Neural progenitor cell (in vitro differentiated cells): ENCODE measurements at regions not wholly inside any gene's neighbourhood (a gene's known extent, or its start where the extent isn't known, plus 50 kb on each side); places are given as distances from the start of the nearest gene placed in this dataset.

ENCODE experiments used
- DNase-seq: peaks from one replicate; pipeline ENCODE4 v3.0.0-alpha.2; 2016; ENCODE audit warnings: low spot score
- H2AFZ ChIP-seq: fragments of 200-600 bp; sonication (generic); replicated peaks from 2 replicates; pipeline ENCODE4 v1.6.1; 2016; ENCODE audit warnings: antibody characterized with exemption
- H3F3A ChIP-seq: fragments of 200-600 bp; sonication (generic); 2 replicates; pipeline ENCODE4 v1.6.1; 2016; ENCODE audit warnings: antibody characterized with exemption, low read depth
- H3K27ac ChIP-seq: fragments of 200-600 bp; sonication (generic); 2 replicates; pipeline ENCODE4 v1.5.1; 2016; ENCODE audit warnings: mild to moderate bottlenecking
- H3K27me3 ChIP-seq: fragments of 200-600 bp; sonication (generic); 2 replicates; pipeline ENCODE4 v1.6.1; 2016; ENCODE audit warnings: mild to moderate bottlenecking, moderate library complexity
- H3K36me3 ChIP-seq: fragments of 200-600 bp; sonication (generic); 2 replicates; pipeline ENCODE4 v1.5.1; 2016
- H3K4me1 ChIP-seq: fragments of 200-600 bp; sonication (generic); 2 replicates; pipeline ENCODE4 v1.6.1; 2016; ENCODE audit warnings: mixed run types
- H3K4me2 ChIP-seq: fragments of 200-600 bp; sonication (generic); 2 replicates; pipeline ENCODE4 v1.6.1; 2016
- H3K4me3 ChIP-seq: fragments of 200-600 bp; sonication (generic); 2 replicates; pipeline ENCODE4 v1.5.1; 2016
- H3K79me2 ChIP-seq: fragments of 200-600 bp; sonication (generic); 2 replicates; pipeline ENCODE4 v1.6.1; 2016; ENCODE audit warnings: low read depth
- H3K9ac ChIP-seq: fragments of 200-600 bp; sonication (generic); 2 replicates; pipeline ENCODE4 v1.6.1; 2016
- H3K9me3 ChIP-seq: fragments of 200-600 bp; sonication (generic); 2 replicates; pipeline ENCODE4 v1.5.1; 2016; ENCODE audit warnings: low read depth
- H4K20me1 ChIP-seq: fragments of 200-600 bp; sonication (generic); 2 replicates; pipeline ENCODE4 v1.6.1; 2016; ENCODE audit warnings: low read depth
- H3K27ac Mint-ChIP-seq: 3 replicates; pipeline ENCODE4 v1.8.0; 2021; ENCODE audit warnings: mixed read lengths
- H3K27me3 Mint-ChIP-seq: 2 replicates; pipeline ENCODE4 v1.8.0; 2022; ENCODE audit warnings: low read depth, mild to moderate bottlenecking, inconsistent platforms, moderate library complexity, mixed read lengths; ENCODE audit not compliant: insufficient read depth
- H3K36me3 Mint-ChIP-seq: 3 replicates; pipeline ENCODE4 v1.8.0; 2021; ENCODE audit warnings: mixed read lengths
- H3K4me1 Mint-ChIP-seq: 3 replicates; pipeline ENCODE4 v1.8.0; 2021; ENCODE audit warnings: mixed read lengths
- H3K4me3 Mint-ChIP-seq: 3 replicates; pipeline ENCODE4 v1.8.0; 2021; ENCODE audit warnings: mild to moderate bottlenecking, moderate library complexity, mixed read lengths
- H3K9me3 Mint-ChIP-seq: 3 replicates; pipeline ENCODE4 v1.8.0; 2020; ENCODE audit warnings: mixed read lengths
- EZH2 ChIP-seq: fragments of 200-600 bp; sonication (generic); IDR thresholded peaks from 2 replicates; pipeline ENCODE4 v1.6.1; 2017; ENCODE audit warnings: antibody characterized with exemption, mild to moderate bottlenecking, moderate library complexity
- EZH2phosphoT487 ChIP-seq: fragments of 200-600 bp; sonication (generic); IDR thresholded peaks from 2 replicates; pipeline ENCODE4 v1.6.1; 2017; ENCODE audit warnings: antibody characterized with exemption
- TF ChIP-seq, protein P1 (sequence below): fragments of 200-600 bp; sonication (generic); IDR thresholded peaks from 2 replicates; pipeline ENCODE4 v1.5.1; 2017; ENCODE audit warnings: antibody characterized with exemption, mild to moderate bottlenecking

GRCh38 chr5:3201941-3202340, 393.7 kb upstream of the IRX1 start:
- no peak overlapping the region for H3K4me3 ChIP-seq
- H3K9ac ChIP-seq: no peak overlapping the region
- H3K36me3 ChIP-seq: no peaks in the 10 kb centered on the region
- no peaks in the 10 kb centered on the region for H3K79me2 ChIP-seq
- Mint-ChIP-seq H3K9me3 (peaks cover 12% of the 10 kb centered on the region), H3K27me3 (peaks cover 28% of the 10 kb centered on the region), H3K4me1 (peaks cover 30% of the 10 kb centered on the region), H3K4me3 (no peak overlapping the region), H3K36me3 (peaks cover 6% of the 10 kb centered on the region), H3K27ac (no peak overlapping the region)
- peaks cover 36% of the 10 kb centered on the region for H3K27me3 ChIP-seq
- peaks cover 9% of the 10 kb centered on the region for H3F3A ChIP-seq
- no peak for DNase-seq
- TF ChIP-seq EZH2: no peak
- TF ChIP-seq, protein P1, sequence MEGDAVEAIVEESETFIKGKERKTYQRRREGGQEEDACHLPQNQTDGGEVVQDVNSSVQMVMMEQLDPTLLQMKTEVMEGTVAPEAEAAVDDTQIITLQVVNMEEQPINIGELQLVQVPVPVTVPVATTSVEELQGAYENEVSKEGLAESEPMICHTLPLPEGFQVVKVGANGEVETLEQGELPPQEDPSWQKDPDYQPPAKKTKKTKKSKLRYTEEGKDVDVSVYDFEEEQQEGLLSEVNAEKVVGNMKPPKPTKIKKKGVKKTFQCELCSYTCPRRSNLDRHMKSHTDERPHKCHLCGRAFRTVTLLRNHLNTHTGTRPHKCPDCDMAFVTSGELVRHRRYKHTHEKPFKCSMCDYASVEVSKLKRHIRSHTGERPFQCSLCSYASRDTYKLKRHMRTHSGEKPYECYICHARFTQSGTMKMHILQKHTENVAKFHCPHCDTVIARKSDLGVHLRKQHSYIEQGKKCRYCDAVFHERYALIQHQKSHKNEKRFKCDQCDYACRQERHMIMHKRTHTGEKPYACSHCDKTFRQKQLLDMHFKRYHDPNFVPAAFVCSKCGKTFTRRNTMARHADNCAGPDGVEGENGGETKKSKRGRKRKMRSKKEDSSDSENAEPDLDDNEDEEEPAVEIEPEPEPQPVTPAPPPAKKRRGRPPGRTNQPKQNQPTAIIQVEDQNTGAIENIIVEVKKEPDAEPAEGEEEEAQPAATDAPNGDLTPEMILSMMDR: no peak
- TF ChIP-seq EZH2phosphoT487: no peak
- no peak overlapping the region for H2AFZ ChIP-seq
- no peak overlapping the region for H3K4me2 ChIP-seq
- H3K27ac ChIP-seq: no peak overlapping the region
- H3K9me3 ChIP-seq: no peaks in the 10 kb centered on the region
- H3K4me1 ChIP-seq: peaks cover 13% of the 10 kb centered on the region
- H4K20me1 ChIP-seq: peaks cover 6% of the 10 kb centered on the region

- Histone ChIP-seq H3K36me3 (no peaks in the 10 kb centered on the region), H3K4me2 (no peak overlapping the region), H3K9me3 (no peaks in the 10 kb centered on the region), H3K4me1 (peaks cover 21% of the 10 kb centered on the region), H3K79me2 (no peaks in the 10 kb centered on the region), H3K27me3 (peaks cover 43% of the 10 kb centered on the region), H4K20me1 (peaks cover 8% of the 10 kb centered on the region), H3K27ac (no peak overlapping the region), H3F3A (peaks cover 13% of the 10 kb centered on the region), H2AFZ (no peak overlapping the region), H3K4me3 (no peak overlapping the region), H3K9ac (no peak overlapping the region)
- Mint-ChIP-seq H3K4me1 (peaks cover 39% of the 10 kb centered on the region), H3K27me3 (peaks cover 26% of the 10 kb centered on the region), H3K36me3 (peaks cover 6% of the 10 kb centered on the region), H3K27ac (peak overlapping the region; percentile 17), H3K4me3 (no peak overlapping the region), H3K9me3 (peaks cover 12% of the 10 kb centered on the region)
- no peak for DNase-seq
- TF ChIP-seq, protein P1: no peak
- TF ChIP-seq EZH2phosphoT487: no peak
- no peak for TF ChIP-seq EZH2
These were observed 394.5 kb upstream of the IRX1 start for GRCh38 chr5:3201121-3201520.

DNA sequence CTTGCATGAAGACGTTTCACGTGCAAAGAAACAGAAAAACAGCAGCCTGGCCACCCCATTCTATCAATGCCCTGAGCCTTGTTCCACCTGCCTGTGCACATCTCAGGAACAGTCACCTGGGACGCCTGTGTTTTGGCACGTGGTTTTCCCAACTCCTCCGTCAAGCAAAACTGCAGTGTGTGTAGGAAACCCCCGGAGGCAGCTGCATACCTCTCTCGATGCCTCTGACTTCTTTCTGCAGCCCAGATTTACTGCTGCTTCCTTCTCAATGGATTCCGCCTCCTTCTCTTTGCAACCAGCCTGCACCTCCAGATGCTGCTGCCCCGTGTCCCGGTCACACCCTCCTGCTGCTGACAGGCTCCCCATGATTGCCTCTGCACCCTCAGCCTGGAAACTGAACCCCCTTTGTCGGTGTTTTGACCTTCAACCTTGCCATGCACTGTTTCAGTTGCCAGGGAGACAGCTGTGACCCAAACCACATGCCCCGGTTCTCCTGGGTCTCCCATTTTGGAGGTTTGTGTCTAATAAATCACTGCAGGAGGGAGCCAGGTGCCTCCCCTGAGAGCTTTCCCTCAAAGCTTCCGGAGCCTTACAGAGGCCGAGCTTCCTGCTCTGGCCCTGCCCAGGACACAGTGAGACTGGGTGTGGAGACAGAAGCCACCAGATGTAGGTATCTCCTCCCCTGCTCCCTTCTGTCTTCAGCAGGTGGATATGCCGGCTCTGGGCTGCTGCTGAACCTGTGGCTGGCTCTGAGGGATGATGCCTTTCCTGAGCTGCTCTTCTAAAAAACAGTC, 395.5 kb upstream of the IRX1 start:
- H3K36me3 ChIP-seq: no peaks in the 10 kb centered on the region
- Mint-ChIP-seq H3K4me3 (peak overlapping the region; percentile 48), H3K27me3 (peaks cover 25% of the 10 kb centered on the region), H3K27ac (no peak overlapping the region), H3K4me1 (peaks cover 48% of the 10 kb centered on the region), H3K9me3 (peaks cover 9% of the 10 kb centered on the region), H3K36me3 (peaks cover 4% of the 10 kb centered on the region)
- peaks cover 10% of the 10 kb centered on the region for H4K20me1 ChIP-seq
- H3K79me2 ChIP-seq: no peaks in the 10 kb centered on the region
- H3K4me3 ChIP-seq: no peak overlapping the region
- H3K4me2 ChIP-seq: no peak overlapping the region
- no peak overlapping the region for H2AFZ ChIP-seq
- DNase-seq: no peak
- H3F3A ChIP-seq: peaks cover 17% of the 10 kb centered on the region
- H3K4me1 ChIP-seq: peaks cover 28% of the 10 kb centered on the region
- TF ChIP-seq, protein P1: no peak
- peaks cover 43% of the 10 kb centered on the region for H3K27me3 ChIP-seq
- H3K27ac ChIP-seq: no peak overlapping the region
- no peaks in the 10 kb centered on the region for H3K9me3 ChIP-seq
- no peak overlapping the region for H3K9ac ChIP-seq
